ENCODE measurements at regions not wholly inside any gene's neighbourhood (a gene's known extent, or its start where the extent isn't known, plus 50 kb on each side); places are given as distances from the start of the nearest gene placed in this dataset.

DNA sequence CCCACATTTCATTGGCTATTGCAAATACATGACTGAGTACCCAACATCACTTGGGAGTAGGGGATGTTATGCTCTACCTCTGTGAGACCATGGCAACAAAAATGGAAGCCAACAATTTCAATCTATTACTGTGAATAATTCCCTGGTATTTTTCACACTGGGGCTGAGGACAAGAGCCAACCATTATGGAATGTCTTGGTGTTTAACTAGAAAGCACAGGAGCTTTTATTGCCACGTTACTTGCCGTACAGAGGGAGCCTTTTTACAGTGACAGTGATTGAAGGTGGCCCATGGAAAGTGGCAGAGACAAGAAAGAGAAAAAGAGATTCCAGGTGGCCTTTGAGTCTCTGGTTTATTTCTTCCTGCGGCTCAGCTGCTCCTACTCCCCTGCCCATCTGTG is 105.7 kb upstream of the TBC1D5 start:
- no peak overlapping the region for H3K4me3 Mint-ChIP-seq
- H3K27me3 Mint-ChIP-seq (ENCODE audit: low read depth): no peaks in the 10 kb centered on the region
- DNase-seq: no peak
- CTCF ChIA-PET: interaction anchor here (0.6 kb wide), 1 partner anchor 507 kb away, joined by 4 read pairs; no protein-coding TSS in a partner anchor
- H3K27ac Mint-ChIP-seq: no peak overlapping the region
- no peaks in the 10 kb centered on the region for H3K36me3 Mint-ChIP-seq (ENCODE audit: low read depth)
- intact Hi-C loops (cut with micrococcal nuclease): no loop called here
- H3K9me3 Mint-ChIP-seq: no peaks in the 10 kb centered on the region
- no peaks in the 10 kb centered on the region for H3K4me1 Mint-ChIP-seq (ENCODE audit: low read depth)

DNA sequence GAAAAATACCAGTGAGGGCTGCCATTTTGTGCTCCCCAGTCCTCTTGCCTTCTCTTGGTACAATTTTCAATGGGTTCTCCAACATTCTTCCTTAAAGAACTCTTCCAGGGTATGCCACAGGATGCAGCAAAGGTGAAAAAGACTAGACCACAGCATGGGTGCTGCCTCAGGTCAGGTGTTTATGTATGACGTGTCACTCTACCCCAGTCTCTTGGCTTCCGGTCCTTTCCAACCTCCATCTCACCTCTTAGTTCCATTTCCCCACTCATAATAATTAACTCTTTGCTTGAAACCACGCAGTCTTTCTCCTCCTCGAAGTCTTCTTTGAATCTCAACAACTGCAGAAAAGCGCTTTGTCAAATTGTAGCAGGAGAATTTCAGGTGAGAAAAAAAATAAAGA is 104.7 kb upstream of the TBC1D5 start:
- DNase-seq: no peak
- Mint-ChIP-seq H3K4me3 (no peak overlapping the region), H3K36me3 (ENCODE audit: low read depth) (no peaks in the 10 kb centered on the region), H3K27me3 (ENCODE audit: low read depth) (no peaks in the 10 kb centered on the region), H3K27ac (no peak overlapping the region), H3K9me3 (no peaks in the 10 kb centered on the region), H3K4me1 (ENCODE audit: low read depth) (no peaks in the 10 kb centered on the region)
- intact Hi-C loops (cut with micrococcal nuclease): no loop called here
- CTCF ChIA-PET: no interaction called here

DNA sequence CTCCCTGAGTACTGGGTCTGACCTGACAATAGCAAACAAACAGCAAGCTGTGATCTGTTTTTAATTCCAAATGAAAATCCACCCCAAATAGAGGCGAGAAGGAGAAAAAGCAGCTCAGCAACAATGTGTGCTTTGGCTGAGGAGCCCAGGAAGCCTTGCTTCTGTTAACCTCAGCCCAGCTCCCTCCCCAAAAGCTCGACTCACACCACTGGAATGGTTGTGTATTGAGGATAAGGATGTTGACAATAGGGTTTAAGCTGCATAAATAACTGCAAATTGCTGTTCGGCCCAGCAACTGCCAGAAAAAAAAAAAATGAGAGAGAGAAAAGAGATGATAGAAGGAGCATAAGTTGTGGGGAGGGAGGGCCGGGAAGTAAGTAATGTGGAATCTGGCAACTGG is 104.0 kb upstream of the TBC1D5 start:
- CTCF ChIA-PET: interaction anchor here (0.6 kb wide), 1 partner anchor 126 kb away, joined by 3 read pairs; no protein-coding TSS in a partner anchor
- no peak for DNase-seq
- Mint-ChIP-seq H3K4me1 (ENCODE audit: low read depth) (no peaks in the 10 kb centered on the region), H3K4me3 (no peak overlapping the region), H3K9me3 (no peaks in the 10 kb centered on the region), H3K27ac (no peak overlapping the region), H3K27me3 (ENCODE audit: low read depth) (no peaks in the 10 kb centered on the region), H3K36me3 (ENCODE audit: low read depth) (no peaks in the 10 kb centered on the region)
- intact Hi-C loops (cut with micrococcal nuclease): no loop called here

DNA sequence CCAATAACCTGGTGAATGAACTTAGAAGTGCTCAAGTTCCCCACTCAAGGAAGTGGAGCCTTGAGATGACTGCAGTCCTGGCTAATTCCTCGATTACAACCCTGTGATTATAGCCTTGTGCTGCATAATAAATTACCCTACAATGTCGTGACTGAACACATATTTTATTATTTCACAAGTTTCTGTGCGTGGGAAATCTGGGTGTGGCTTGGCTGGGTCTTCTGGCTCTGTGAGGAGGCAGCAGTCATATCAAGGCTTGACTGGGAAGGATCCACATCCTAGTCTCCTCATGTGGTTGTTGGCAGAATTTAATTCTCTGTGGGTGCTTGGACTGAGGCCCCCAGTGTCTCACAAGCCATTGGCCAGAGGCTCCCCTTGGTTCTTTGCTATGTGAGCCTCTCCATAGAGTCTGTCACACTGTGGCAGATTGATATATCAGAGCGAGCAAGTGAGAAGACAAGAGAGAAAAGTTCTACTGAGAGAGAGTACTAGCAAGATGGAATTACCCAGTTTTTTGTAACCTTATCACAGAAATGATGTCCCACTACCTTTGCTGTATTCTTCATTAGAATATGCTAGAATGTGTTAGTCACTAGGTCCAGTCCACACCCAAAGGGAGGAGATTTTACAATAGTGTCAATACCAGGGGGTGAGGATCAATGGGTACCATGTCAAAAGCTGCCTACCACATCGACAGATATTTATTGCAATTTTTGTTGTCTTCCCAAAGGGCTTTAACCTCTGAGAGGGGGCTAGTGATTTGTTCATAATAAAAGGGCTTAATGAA is 102.8 kb upstream of the TBC1D5 start:
- CTCF ChIA-PET: no interaction called here
- H3K27me3 Mint-ChIP-seq (ENCODE audit: low read depth): no peaks in the 10 kb centered on the region
- DNase-seq: no peak
- H3K27ac Mint-ChIP-seq: no peak overlapping the region
- no peaks in the 10 kb centered on the region for H3K9me3 Mint-ChIP-seq
- no peaks in the 10 kb centered on the region for H3K36me3 Mint-ChIP-seq (ENCODE audit: low read depth)
- no peaks in the 10 kb centered on the region for H3K4me1 Mint-ChIP-seq (ENCODE audit: low read depth)
- H3K4me3 Mint-ChIP-seq: no peak overlapping the region
- intact Hi-C loops (cut with micrococcal nuclease): no loop called here

DNA sequence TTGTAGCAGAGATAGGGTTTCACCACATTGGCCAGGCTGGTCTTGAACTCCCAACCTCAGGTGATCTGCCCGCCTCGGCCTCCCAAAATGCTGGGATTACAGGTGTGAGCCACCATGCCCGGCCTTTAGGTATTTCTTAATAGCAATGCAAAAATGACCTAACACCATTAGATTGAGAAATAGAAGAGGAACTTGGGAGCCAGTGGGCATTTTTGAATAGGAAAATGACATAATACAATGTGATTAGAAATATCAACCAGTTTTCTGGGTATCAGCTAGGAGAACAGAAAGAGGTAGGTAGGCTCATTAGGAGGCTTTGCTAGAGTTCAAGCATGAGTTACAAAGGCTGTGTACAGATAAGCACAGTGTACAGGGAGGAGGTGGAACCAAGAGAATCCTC is 101.8 kb upstream of the TBC1D5 start:
- H3K36me3 Mint-ChIP-seq (ENCODE audit: low read depth): no peaks in the 10 kb centered on the region
- no peaks in the 10 kb centered on the region for H3K9me3 Mint-ChIP-seq
- no peaks in the 10 kb centered on the region for H3K4me1 Mint-ChIP-seq (ENCODE audit: low read depth)
- intact Hi-C loops (cut with micrococcal nuclease): loop anchor here (5.0 kb wide), 2 partner anchors 292 to 432 kb away; no protein-coding TSS in a partner anchor
- no peaks in the 10 kb centered on the region for H3K27me3 Mint-ChIP-seq (ENCODE audit: low read depth)
- no peak overlapping the region for H3K27ac Mint-ChIP-seq
- DNase-seq: no peak
- CTCF ChIA-PET: no interaction called here
- H3K4me3 Mint-ChIP-seq: no peak overlapping the region

DNA sequence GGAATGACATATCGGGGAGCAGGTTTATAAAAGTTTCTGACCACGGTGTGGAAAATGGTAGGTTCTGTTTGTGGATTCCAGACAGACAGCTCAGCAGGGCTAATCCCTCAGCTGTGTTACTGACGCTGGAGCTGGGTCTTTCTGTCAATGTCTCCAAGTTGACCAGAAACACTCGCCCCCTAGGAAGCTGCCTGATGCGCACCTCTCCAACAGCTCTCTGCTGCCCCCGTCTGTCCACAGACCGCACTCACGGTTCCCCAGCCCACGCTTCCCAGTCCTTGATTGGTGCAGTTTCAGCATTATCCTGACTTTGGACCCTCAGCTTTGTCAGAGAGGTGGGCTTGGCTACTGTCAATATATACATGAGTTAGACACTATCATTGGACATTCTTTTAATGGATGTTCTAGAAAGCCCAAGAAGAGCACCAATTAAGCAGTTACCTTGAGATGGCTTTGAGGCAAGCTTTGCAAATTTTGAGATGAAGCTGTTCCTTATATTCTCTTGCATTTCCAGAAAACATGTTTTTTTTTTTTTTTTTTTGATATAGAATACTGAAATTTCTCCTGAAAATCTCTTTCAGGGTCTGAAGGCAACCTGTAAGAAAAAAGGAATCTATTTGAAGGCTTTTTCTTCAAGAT is 98.9 kb upstream of the TBC1D5 start:
- peak; percentile 84 for DNase-seq
- Mint-ChIP-seq H3K9me3 (no peaks in the 10 kb centered on the region), H3K36me3 (ENCODE audit: low read depth) (no peaks in the 10 kb centered on the region), H3K27me3 (ENCODE audit: low read depth) (no peaks in the 10 kb centered on the region), H3K27ac (no peak overlapping the region), H3K4me3 (no peak overlapping the region), H3K4me1 (ENCODE audit: low read depth) (no peaks in the 10 kb centered on the region)
- intact Hi-C loops (cut with micrococcal nuclease): loop anchor here (1.0 to 5.0 kb wide), 6 partner anchors 196 to 1241 kb away; no protein-coding TSS in a partner anchor
- CTCF ChIA-PET: interaction anchor here (0.6 to 2.4 kb wide), 55 partner anchors 10 to 1275 kb away, joined by 3 to 19 read pairs (median 4); partner anchors contain the start of gene TBC1D5

DNA sequence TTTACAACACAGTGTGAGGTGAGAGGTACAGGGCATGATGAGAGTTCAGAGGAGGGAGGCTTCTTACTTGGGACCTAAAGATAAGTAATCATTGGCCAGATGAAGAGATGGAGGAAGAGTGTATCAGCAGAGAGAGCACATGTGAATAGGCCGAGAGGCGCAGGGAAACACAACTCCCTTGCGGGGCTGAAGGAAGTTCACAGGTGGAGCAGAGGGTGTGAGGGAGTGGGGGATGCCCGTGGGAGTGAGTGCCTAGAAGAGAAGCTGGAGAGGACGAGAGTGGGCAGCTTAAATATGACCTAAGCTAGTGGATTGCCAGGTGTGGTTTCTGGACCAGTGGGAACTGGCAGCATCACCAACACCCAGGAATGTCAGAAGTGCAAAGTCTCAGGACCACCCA is 98.2 kb upstream of the TBC1D5 start:
- CTCF ChIA-PET: interaction anchor here (0.6 to 2.4 kb wide), 48 partner anchors 9 to 1238 kb away, joined by 3 to 19 read pairs (median 4); partner anchors contain the start of gene TBC1D5
- DNase-seq: no peak
- intact Hi-C loops (cut with micrococcal nuclease): loop anchor here (1.0 to 5.0 kb wide), 6 partner anchors 195 to 1240 kb away; no protein-coding TSS in a partner anchor
- Mint-ChIP-seq H3K4me3 (no peak overlapping the region), H3K4me1 (ENCODE audit: low read depth) (no peaks in the 10 kb centered on the region), H3K27me3 (ENCODE audit: low read depth) (no peaks in the 10 kb centered on the region), H3K9me3 (no peaks in the 10 kb centered on the region), H3K27ac (no peak overlapping the region), H3K36me3 (ENCODE audit: low read depth) (no peaks in the 10 kb centered on the region)

DNA sequence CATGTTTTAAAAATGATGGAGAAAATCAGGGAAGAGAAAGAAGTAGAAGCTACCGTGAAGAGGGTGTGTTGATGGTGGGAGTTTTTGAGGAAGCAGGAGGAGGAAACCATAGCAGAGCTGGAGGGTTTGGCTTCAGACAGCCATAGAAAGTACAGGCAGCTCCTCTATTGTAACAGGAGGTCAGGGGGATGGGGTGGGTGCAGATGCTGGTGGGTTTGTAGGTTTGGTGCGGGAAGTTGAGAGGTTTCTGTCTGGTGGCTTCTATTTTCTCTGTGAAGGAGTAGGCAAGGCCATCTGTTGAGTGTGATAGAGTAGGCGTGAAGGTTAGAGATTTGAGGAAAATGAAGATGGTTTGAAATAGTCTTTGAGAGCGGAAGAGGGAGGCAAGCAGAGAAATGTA is 97.7 kb upstream of the TBC1D5 start:
- Mint-ChIP-seq H3K27ac (no peak overlapping the region), H3K27me3 (ENCODE audit: low read depth) (no peaks in the 10 kb centered on the region), H3K4me3 (no peak overlapping the region), H3K4me1 (ENCODE audit: low read depth) (no peaks in the 10 kb centered on the region), H3K36me3 (ENCODE audit: low read depth) (no peaks in the 10 kb centered on the region), H3K9me3 (no peaks in the 10 kb centered on the region)
- DNase-seq: no peak
- intact Hi-C loops (cut with micrococcal nuclease): loop anchor here (2.0 to 5.0 kb wide), 3 partner anchors 288 to 1239 kb away; no protein-coding TSS in a partner anchor
- CTCF ChIA-PET: interaction anchor here (0.7 to 2.4 kb wide), 19 partner anchors 8 to 1149 kb away, joined by 3 to 19 read pairs (median 5); partner anchors contain the start of gene TBC1D5

DNA sequence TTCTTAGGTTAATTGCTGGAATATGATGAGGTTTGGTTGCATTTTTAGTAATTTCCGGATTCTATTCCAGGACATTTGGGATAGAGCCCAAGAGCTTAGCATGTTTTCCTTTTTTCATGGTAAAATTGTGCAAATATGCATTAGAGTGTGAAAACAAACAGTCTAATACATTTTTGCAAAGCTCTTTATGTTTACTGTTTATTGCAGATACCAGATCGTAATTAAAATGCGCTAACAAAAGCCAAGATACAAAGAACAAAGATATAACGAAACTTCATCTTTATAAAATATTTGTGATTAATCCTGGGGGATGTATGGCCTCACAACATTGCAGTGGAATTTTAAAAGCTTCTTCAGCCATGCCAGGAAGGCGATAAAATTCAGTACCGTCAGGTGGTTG is 94.5 kb upstream of the TBC1D5 start:
- CTCF ChIA-PET: no interaction called here
- intact Hi-C loops (cut with micrococcal nuclease): no loop called here

DNA sequence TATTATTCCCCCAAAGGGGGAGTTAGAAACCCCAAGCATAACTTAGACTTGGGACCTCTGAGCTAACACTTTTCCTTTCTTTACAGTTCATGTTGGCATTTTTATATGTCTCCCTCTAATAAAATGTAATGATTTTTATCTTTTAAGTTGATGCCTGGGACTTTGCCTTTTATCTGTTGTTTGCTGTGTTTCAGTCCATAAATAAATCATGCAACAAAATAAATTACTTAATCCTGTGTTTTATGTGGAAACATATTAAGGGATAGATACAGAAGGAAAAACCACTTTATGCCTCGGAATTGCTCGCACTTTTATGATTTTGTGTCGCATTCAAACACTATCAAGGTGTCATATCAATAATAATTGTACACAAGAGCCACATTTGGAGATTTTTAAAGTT is 93.7 kb upstream of the TBC1D5 start:
- H3K9me3 Mint-ChIP-seq: no peaks in the 10 kb centered on the region
- no peaks in the 10 kb centered on the region for H3K27me3 Mint-ChIP-seq (ENCODE audit: low read depth)
- H3K4me3 Mint-ChIP-seq: no peak overlapping the region
- CTCF ChIA-PET: no interaction called here
- DNase-seq: no peak
- H3K27ac Mint-ChIP-seq: no peak overlapping the region
- no peaks in the 10 kb centered on the region for H3K36me3 Mint-ChIP-seq (ENCODE audit: low read depth)
- H3K4me1 Mint-ChIP-seq (ENCODE audit: low read depth): no peaks in the 10 kb centered on the region
- intact Hi-C loops (cut with micrococcal nuclease): no loop called here

More for the DNA sequence above, 94.5 kb upstream of the TBC1D5 start:
- H3K27ac Mint-ChIP-seq: no peak overlapping the region
- no peak overlapping the region for H3K4me3 Mint-ChIP-seq
- DNase-seq: no peak
- no peaks in the 10 kb centered on the region for H3K27me3 Mint-ChIP-seq (ENCODE audit: low read depth)
- no peaks in the 10 kb centered on the region for H3K9me3 Mint-ChIP-seq
- H3K36me3 Mint-ChIP-seq (ENCODE audit: low read depth): no peaks in the 10 kb centered on the region
- no peaks in the 10 kb centered on the region for H3K4me1 Mint-ChIP-seq (ENCODE audit: low read depth)

DNA sequence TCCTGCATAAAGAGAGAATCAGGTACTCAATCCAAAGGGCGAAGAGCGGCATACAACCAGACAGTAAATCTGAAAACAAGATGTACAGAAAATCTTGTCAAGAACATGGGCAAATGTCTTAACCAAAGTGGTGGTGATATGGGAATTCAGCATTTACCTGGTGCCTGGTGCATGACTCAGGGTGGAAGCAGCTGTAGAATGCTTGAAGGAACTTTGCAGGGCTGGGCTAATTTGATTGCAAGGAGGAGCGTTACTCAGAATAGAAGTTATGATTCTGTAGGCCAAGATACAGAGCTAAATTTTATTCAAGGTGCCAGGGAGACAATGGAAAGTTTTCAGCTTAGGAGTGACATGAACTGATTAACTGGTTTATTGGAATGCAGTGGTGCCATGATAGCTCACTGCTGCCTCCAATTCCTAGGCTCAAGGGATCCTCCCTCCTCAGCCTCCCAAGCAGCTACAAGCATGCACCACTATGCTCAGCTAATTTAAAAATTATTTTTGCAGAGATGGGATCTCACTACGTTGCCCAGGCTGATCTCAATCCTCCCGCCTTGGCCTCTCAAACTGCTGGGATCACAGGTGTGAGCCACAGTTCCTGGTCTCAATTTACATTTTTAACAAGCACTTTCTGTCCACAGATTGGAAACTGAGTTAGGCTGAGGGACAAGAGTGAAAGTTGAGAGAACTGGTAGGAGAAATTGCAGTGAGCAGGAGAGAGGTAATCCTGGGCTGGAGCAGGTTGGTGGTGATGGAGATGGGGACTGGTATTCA is 91.5 kb upstream of the TBC1D5 start:
- Mint-ChIP-seq H3K4me3 (no peak overlapping the region), H3K27me3 (ENCODE audit: low read depth) (no peaks in the 10 kb centered on the region), H3K9me3 (no peaks in the 10 kb centered on the region), H3K36me3 (ENCODE audit: low read depth) (no peaks in the 10 kb centered on the region), H3K4me1 (ENCODE audit: low read depth) (no peaks in the 10 kb centered on the region), H3K27ac (no peak overlapping the region)
- intact Hi-C loops (cut with micrococcal nuclease): no loop called here
- DNase-seq: no peak
- CTCF ChIA-PET: interaction anchor here (1.4 kb wide), 1 partner anchor 10 kb away, joined by 4 read pairs; no protein-coding TSS in a partner anchor

DNA sequence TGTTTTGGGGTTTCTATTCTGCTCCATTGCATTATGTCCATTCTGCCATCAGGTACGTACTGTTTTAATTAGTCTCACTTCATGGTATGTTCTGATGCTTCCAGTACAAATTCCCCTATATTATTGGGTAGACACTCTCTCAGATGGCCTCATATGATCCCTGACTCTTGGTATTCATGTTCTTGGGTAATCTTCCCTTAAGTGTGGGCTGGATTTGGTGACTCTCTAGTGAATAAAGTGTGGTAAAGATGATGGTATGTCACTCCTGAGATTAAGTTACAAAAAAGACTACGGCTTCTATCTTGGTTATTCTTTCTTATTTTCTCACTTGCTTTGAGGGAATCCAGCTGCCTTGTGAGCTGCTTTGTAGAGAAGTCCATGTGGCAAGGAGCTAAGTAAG is 89.6 kb upstream of the TBC1D5 start:
- Mint-ChIP-seq H3K36me3 (ENCODE audit: low read depth) (no peaks in the 10 kb centered on the region), H3K27me3 (ENCODE audit: low read depth) (no peaks in the 10 kb centered on the region), H3K4me1 (ENCODE audit: low read depth) (no peaks in the 10 kb centered on the region), H3K9me3 (no peaks in the 10 kb centered on the region), H3K4me3 (no peak overlapping the region), H3K27ac (no peak overlapping the region)
- intact Hi-C loops (cut with micrococcal nuclease): no loop called here
- CTCF ChIA-PET: interaction anchor here (0.6 to 3.0 kb wide), 3 partner anchors 9 to 351 kb away, joined by 3 to 15 read pairs (median 3); no protein-coding TSS in a partner anchor
- no peak for DNase-seq

All from activated naive CD4-positive, alpha-beta T cell treated with anti-CD3 and anti-CD28 coated beads for 36 hours (primary cell).